Epithelial cell of esophagus (primary cell): ENCODE measurements at regions not wholly inside any gene's neighbourhood (a gene's known extent, or its start where the extent isn't known, plus 50 kb on each side); places are given as distances from the start of the nearest gene placed in this dataset.
"Not testable (repeated sequence)": the region's sequence is repeated elsewhere in the genome, so short reads cannot be mapped to it uniquely, and the experiment has no call there.

ENCODE experiments used
- DNase-seq: peaks from one replicate; pipeline ENCODE4 v3.0.0; 2010; ENCODE audit warnings: low read depth
- H3K4me3 ChIP-seq: 2 replicates; pipeline ENCODE4 v1.5.1; 2011; ENCODE audit warnings: mild to moderate bottlenecking, low read length, control low read depth
- CTCF ChIP-seq: IDR thresholded peaks from 2 replicates; pipeline ENCODE4 v1.5.1; 2011; ENCODE audit warnings: low read depth, mild to moderate bottlenecking, low read length, control low read depth, inconsistent platforms; ENCODE audit not compliant: insufficient read depth; ENCODE audit errors: missing control alignments

GRCh38 chr5:123282444-123282843, 140.8 kb downstream of the CEP120 start:
- no peak for DNase-seq
- TF ChIP-seq CTCF, result no peak
- no peak overlapping the region for H3K4me3 ChIP-seq

- not testable (repeated sequence) for DNase-seq, H3K4me3 ChIP-seq
Measured at GRCh38 chr5:123280854-123281253, 142.3 kb downstream of the CEP120 start.

- no peak for DNase-seq
- no peak for TF ChIP-seq CTCF
Measured at GRCh38 chr5:123279136-123279535, 144.1 kb downstream of the CEP120 start.

GRCh38 chr5:123278284-123278683, 144.9 kb downstream of the CEP120 start:
- DNase-seq, result no peak
- H3K4me3 ChIP-seq, result no peak overlapping the region
- TF ChIP-seq CTCF, result no peak

More at GRCh38 chr5:123279136-123279535, 144.1 kb downstream of the CEP120 start:
- no peak overlapping the region for H3K4me3 ChIP-seq

GRCh38 chr5:123273984-123274383, 149.2 kb downstream of the CEP120 start:
- no peak for DNase-seq
- peak; percentile 6 for TF ChIP-seq CTCF

GRCh38 chr5:123273095-123273494, 150.1 kb downstream of the CEP120 start:
- TF ChIP-seq CTCF, result no peak
- no peak for DNase-seq
- no peak overlapping the region for H3K4me3 ChIP-seq

More at GRCh38 chr5:123273984-123274383, 149.2 kb downstream of the CEP120 start:
- no peak overlapping the region for H3K4me3 ChIP-seq

GRCh38 chr5:123269851-123270250, 153.4 kb downstream of the CEP120 start:
- no peak for DNase-seq
- no peak overlapping the region for H3K4me3 ChIP-seq
- TF ChIP-seq CTCF, result no peak
